WTC11 (cell line): ENCODE measurements at regions not wholly inside any gene's neighbourhood (a gene's known extent, or its start where the extent isn't known, plus 50 kb on each side); places are given as distances from the start of the nearest gene placed in this dataset.

ENCODE experiments used
- ATF6 ChIP-seq: sonication (generic); formaldehyde crosslinking; IDR thresholded peaks from 2 replicates; pipeline ENCODE4 v1.8.1; 2023; ENCODE audit warnings: mild to moderate bottlenecking, missing genetic modification reagents
- CREM ChIP-seq: sonication (generic); formaldehyde crosslinking; IDR thresholded peaks from 2 replicates; pipeline ENCODE4 v1.8.1; 2022; ENCODE audit warnings: mild to moderate bottlenecking, missing genetic modification reagents, moderate library complexity
- E2F4 ChIP-seq: sonication (generic); formaldehyde crosslinking; IDR thresholded peaks from 2 replicates; pipeline ENCODE4 v1.8.1; 2022; ENCODE audit warnings: low read depth, mild to moderate bottlenecking, moderate library complexity, missing genetic modification reagents, borderline replicate concordance
- ELF4 ChIP-seq: sonication (generic); formaldehyde crosslinking; IDR thresholded peaks from 2 replicates; pipeline ENCODE4 v1.8.1; 2022; ENCODE audit warnings: low read depth, mild to moderate bottlenecking, moderate library complexity, missing genetic modification reagents
- MAX ChIP-seq: sonication (generic); formaldehyde crosslinking; IDR thresholded peaks from 2 replicates; pipeline ENCODE4 v1.8.0; 2022; ENCODE audit warnings: mild to moderate bottlenecking, missing genetic modification reagents
- NFYB ChIP-seq: sonication (generic); formaldehyde crosslinking; conservative IDR thresholded peaks from 2 replicates; pipeline ENCODE4 v1.8.0; 2022; ENCODE audit warnings: low read depth, missing genetic modification reagents
- TP53 ChIP-seq: sonication (generic); formaldehyde crosslinking; IDR thresholded peaks from 2 replicates; pipeline ENCODE4 v1.8.1; 2023; ENCODE audit warnings: mild to moderate bottlenecking, missing genetic modification reagents
- USF2 ChIP-seq: sonication (generic); formaldehyde crosslinking; IDR thresholded peaks from 2 replicates; pipeline ENCODE4 v1.8.1; 2023; ENCODE audit warnings: mild to moderate bottlenecking, missing genetic modification reagents, moderate library complexity
- TF ChIP-seq, protein P1 (sequence below): fragments of 200-600 bp; IDR thresholded peaks from 2 replicates; pipeline ENCODE4 v1.8.0; 2022; ENCODE audit warnings: antibody characterized with exemption
- TF ChIP-seq, protein P2 (sequence below): sonication (generic); formaldehyde crosslinking; conservative IDR thresholded peaks from 2 replicates; pipeline ENCODE4 v1.8.1; 2022; ENCODE audit warnings: mild to moderate bottlenecking, missing genetic modification reagents
- TF ChIP-seq, protein P3 (sequence below): sonication (generic); formaldehyde crosslinking; IDR thresholded peaks from 2 replicates; pipeline ENCODE4 v1.8.1; 2023; ENCODE audit warnings: mild to moderate bottlenecking, missing genetic modification reagents, moderate library complexity
- TF ChIP-seq, protein P4 (sequence below): sonication (generic); formaldehyde crosslinking; IDR thresholded peaks from 2 replicates; pipeline ENCODE4 v1.8.1; 2023; ENCODE audit warnings: mild to moderate bottlenecking, missing genetic modification reagents

DNA sequence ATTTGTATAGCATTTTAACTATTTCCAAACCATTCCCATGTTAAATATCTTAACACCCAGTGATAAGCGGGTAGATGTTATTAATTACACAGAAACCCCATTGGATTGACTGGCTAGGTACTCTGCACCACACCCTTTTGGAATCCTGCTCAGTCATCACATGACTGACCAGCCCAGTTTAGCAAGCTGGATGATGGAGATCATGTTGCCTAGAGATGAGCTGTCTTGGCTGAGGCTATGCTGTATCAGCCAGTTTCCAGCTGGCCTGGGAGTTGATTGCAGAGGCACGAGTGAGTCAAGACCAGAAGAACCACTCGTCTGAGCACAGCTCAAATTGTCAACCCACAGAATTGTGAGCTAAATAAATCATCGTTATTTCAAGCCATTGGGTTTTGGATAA, 124.6 kb downstream of the ZNF621 start:
- TF ChIP-seq, protein P1, sequence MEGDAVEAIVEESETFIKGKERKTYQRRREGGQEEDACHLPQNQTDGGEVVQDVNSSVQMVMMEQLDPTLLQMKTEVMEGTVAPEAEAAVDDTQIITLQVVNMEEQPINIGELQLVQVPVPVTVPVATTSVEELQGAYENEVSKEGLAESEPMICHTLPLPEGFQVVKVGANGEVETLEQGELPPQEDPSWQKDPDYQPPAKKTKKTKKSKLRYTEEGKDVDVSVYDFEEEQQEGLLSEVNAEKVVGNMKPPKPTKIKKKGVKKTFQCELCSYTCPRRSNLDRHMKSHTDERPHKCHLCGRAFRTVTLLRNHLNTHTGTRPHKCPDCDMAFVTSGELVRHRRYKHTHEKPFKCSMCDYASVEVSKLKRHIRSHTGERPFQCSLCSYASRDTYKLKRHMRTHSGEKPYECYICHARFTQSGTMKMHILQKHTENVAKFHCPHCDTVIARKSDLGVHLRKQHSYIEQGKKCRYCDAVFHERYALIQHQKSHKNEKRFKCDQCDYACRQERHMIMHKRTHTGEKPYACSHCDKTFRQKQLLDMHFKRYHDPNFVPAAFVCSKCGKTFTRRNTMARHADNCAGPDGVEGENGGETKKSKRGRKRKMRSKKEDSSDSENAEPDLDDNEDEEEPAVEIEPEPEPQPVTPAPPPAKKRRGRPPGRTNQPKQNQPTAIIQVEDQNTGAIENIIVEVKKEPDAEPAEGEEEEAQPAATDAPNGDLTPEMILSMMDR: no peak
- TF ChIP-seq, protein P2, sequence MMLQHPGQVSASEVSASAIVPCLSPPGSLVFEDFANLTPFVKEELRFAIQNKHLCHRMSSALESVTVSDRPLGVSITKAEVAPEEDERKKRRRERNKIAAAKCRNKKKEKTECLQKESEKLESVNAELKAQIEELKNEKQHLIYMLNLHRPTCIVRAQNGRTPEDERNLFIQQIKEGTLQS (CRISPR knock-in tag): no peak
- TF ChIP-seq NFYB (CRISPR knock-in tag) (no peak), MAX (CRISPR knock-in tag) (no peak), TP53 (CRISPR knock-in tag) (no peak), ELF4 (CRISPR knock-in tag) (no peak), USF2 (CRISPR knock-in tag) (no peak), E2F4 (CRISPR knock-in tag) (no peak), CREM (CRISPR knock-in tag) (no peak), ATF6 (CRISPR knock-in tag) (no peak)
- TF ChIP-seq, protein P3, sequence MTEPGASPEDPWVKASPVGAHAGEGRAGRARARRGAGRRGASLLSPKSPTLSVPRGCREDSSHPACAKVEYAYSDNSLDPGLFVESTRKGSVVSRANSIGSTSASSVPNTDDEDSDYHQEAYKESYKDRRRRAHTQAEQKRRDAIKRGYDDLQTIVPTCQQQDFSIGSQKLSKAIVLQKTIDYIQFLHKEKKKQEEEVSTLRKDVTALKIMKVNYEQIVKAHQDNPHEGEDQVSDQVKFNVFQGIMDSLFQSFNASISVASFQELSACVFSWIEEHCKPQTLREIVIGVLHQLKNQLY (CRISPR knock-in tag): no peak
- TF ChIP-seq, protein P4, sequence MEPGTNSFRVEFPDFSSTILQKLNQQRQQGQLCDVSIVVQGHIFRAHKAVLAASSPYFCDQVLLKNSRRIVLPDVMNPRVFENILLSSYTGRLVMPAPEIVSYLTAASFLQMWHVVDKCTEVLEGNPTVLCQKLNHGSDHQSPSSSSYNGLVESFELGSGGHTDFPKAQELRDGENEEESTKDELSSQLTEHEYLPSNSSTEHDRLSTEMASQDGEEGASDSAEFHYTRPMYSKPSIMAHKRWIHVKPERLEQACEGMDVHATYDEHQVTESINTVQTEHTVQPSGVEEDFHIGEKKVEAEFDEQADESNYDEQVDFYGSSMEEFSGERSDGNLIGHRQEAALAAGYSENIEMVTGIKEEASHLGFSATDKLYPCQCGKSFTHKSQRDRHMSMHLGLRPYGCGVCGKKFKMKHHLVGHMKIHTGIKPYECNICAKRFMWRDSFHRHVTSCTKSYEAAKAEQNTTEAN (CRISPR knock-in tag): no peak
